ENCODE measurements at regions not wholly inside any gene's neighbourhood (a gene's known extent, or its start where the extent isn't known, plus 50 kb on each side); places are given as distances from the start of the nearest gene placed in this dataset.

GRCh38 chr7:116425647-116426209 is 73.8 kb upstream of the CAV2 start:
- no peaks in the 10 kb centered on the region for H3K27me3 ChIP-seq (ENCODE audit: insufficient read depth, low read depth)
- H4K20me1 ChIP-seq (ENCODE audit: insufficient read depth), result no peaks in the 10 kb centered on the region
- no peak overlapping the region for H2AFZ ChIP-seq (ENCODE audit: low read depth)
- no peak overlapping the region for H3K9ac ChIP-seq
- no peak overlapping the region for H3K4me2 ChIP-seq
- no peak overlapping the region for H3K4me3 ChIP-seq (IDR thresholded peaks at IDR 0.05; ENCODE audit: insufficient read depth, low read depth, low read length)
- H3K79me2 ChIP-seq (ENCODE audit: insufficient read depth, low read depth), result no peaks in the 10 kb centered on the region
- no peak for TF ChIP-seq CTCF (conservative IDR thresholded peaks at IDR 0.05; ENCODE audit: low read depth, low read length)
- no peaks in the 10 kb centered on the region for H3K36me3 ChIP-seq (ENCODE audit: insufficient read depth)
- H3K27ac ChIP-seq, result no peak overlapping the region
- no peaks in the 10 kb centered on the region for H3K4me1 ChIP-seq (ENCODE audit: low read depth, poor library complexity, severe bottlenecking)

DNA sequence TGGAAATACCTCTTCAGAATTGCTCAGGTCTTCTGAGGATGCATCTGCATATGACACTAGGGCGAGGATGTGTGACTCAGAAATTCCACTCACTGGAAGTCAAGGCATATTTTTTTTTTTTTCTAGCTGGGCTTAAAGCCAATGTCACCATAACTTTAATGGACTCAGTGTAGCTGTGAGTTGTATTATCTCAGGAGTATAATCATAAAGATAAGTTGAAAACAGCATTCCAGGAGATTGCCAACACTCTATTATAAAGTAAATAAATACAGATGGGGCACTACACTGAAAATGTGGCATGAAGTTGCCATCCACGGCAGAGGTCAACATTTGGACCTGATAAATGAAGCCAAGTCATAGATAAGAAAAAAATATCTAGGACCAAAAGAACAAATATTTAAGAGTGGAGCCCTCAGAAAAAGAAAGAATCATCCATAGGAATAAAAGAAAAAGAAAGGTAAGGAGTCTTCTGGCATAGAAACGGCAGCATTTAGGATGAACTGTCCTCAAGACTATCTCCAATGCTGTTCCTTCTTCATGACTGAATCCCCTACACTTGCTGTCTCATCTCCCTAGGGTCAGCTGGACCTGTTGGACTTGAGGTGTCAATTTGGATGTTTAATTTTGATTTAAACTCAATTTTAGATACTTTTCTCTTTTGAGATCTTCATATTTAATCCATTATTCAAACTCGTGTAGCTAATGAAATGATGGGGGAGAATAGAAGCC is 72.9 kb upstream of the CAV2 start:
- H3K4me1 ChIP-seq (ENCODE audit: low read depth, poor library complexity, severe bottlenecking), result no peaks in the 10 kb centered on the region
- no peaks in the 10 kb centered on the region for H3K27me3 ChIP-seq (ENCODE audit: insufficient read depth, low read depth)
- H3K4me2 ChIP-seq, result no peak overlapping the region
- no peak overlapping the region for H3K27ac ChIP-seq
- H4K20me1 ChIP-seq (ENCODE audit: insufficient read depth), result no peaks in the 10 kb centered on the region
- H3K79me2 ChIP-seq (ENCODE audit: insufficient read depth, low read depth), result no peaks in the 10 kb centered on the region
- no peak overlapping the region for H3K9ac ChIP-seq
- no peak overlapping the region for H3K4me3 ChIP-seq (IDR thresholded peaks at IDR 0.05; ENCODE audit: insufficient read depth, low read depth, low read length)
- H2AFZ ChIP-seq (ENCODE audit: low read depth), result no peak overlapping the region
- no peaks in the 10 kb centered on the region for H3K36me3 ChIP-seq (ENCODE audit: insufficient read depth)
- TF ChIP-seq CTCF (conservative IDR thresholded peaks at IDR 0.05; ENCODE audit: low read depth, low read length), result no peak

GRCh38 chr7:116429986-116430619 is 69.4 kb upstream of the CAV2 start:
- H3K4me2 ChIP-seq, result no peak overlapping the region
- no peaks in the 10 kb centered on the region for H3K4me1 ChIP-seq (ENCODE audit: low read depth, poor library complexity, severe bottlenecking)
- no peak overlapping the region for H3K4me3 ChIP-seq (IDR thresholded peaks at IDR 0.05; ENCODE audit: insufficient read depth, low read depth, low read length)
- no peaks in the 10 kb centered on the region for H3K36me3 ChIP-seq (ENCODE audit: insufficient read depth)
- TF ChIP-seq CTCF (conservative IDR thresholded peaks at IDR 0.05; ENCODE audit: low read depth, low read length), result no peak
- H3K27ac ChIP-seq, result no peak overlapping the region
- no peaks in the 10 kb centered on the region for H3K79me2 ChIP-seq (ENCODE audit: insufficient read depth, low read depth)
- no peaks in the 10 kb centered on the region for H4K20me1 ChIP-seq (ENCODE audit: insufficient read depth)
- no peak overlapping the region for H3K9ac ChIP-seq
- no peaks in the 10 kb centered on the region for H3K27me3 ChIP-seq (ENCODE audit: insufficient read depth, low read depth)
- no peak overlapping the region for H2AFZ ChIP-seq (ENCODE audit: low read depth)

GRCh38 chr7:116431787-116432526 is 67.6 kb upstream of the CAV2 start:
- no peak overlapping the region for H3K9ac ChIP-seq
- no peaks in the 10 kb centered on the region for H3K4me1 ChIP-seq (ENCODE audit: low read depth, poor library complexity, severe bottlenecking)
- no peaks in the 10 kb centered on the region for H3K27me3 ChIP-seq (ENCODE audit: insufficient read depth, low read depth)
- H3K27ac ChIP-seq, result no peak overlapping the region
- H3K4me2 ChIP-seq, result no peak overlapping the region
- no peak overlapping the region for H2AFZ ChIP-seq (ENCODE audit: low read depth)
- H3K79me2 ChIP-seq (ENCODE audit: insufficient read depth, low read depth), result no peaks in the 10 kb centered on the region
- H3K4me3 ChIP-seq (IDR thresholded peaks at IDR 0.05; ENCODE audit: insufficient read depth, low read depth, low read length), result no peak overlapping the region
- TF ChIP-seq CTCF (conservative IDR thresholded peaks at IDR 0.05; ENCODE audit: low read depth, low read length), result no peak
- no peaks in the 10 kb centered on the region for H4K20me1 ChIP-seq (ENCODE audit: insufficient read depth)
- H3K36me3 ChIP-seq (ENCODE audit: insufficient read depth), result no peaks in the 10 kb centered on the region
